H1 (cell line): ENCODE measurements at regions not wholly inside any gene's neighbourhood (a gene's known extent, or its start where the extent isn't known, plus 50 kb on each side); places are given as distances from the start of the nearest gene placed in this dataset.

ENCODE experiments used
- CBX5 ChIP-seq: fragments of 300-800, 300-1000 bp; sonication (generic); IDR thresholded peaks from 2 replicates; pipeline ENCODE4 v1.7.1; 2016; ENCODE audit warnings: antibody characterized with exemption, low read length, low read depth
- CHD1 ChIP-seq: IDR thresholded peaks from 2 replicates; pipeline ENCODE4 v1.6.1; 2012; ENCODE audit warnings: low read depth, low read length, improper control_type of control experiment
- HDAC6 ChIP-seq: IDR thresholded peaks from one replicate; pipeline ENCODE4 v1.7.1; 2012; ENCODE audit warnings: low read depth, mild to moderate bottlenecking, inconsistent platforms, low read length, moderate library complexity
- KDM5A ChIP-seq: fragments of 200-600 bp; IDR thresholded peaks from 2 replicates; pipeline ENCODE4 v1.7.1; 2012; ENCODE audit warnings: mild to moderate bottlenecking, low read length, inconsistent platforms, mixed read lengths
- POLR2AphosphoS5 ChIP-seq: IDR thresholded peaks from 2 replicates; pipeline ENCODE4 v1.6.1; 2011; ENCODE audit warnings: low read depth, low read length
- RAD21 ChIP-seq, 2 experiments: IDR thresholded peaks in 1 of 2; conservative IDR thresholded peaks in 1 of 2; 2 replicates each; pipeline ENCODE4 v1.6.1; 2011; ENCODE audit warnings: low read depth in 2 of 2, low read length in 2 of 2, improper control_type of control experiment in 1 of 2, inconsistent platforms in 1 of 2, mild to moderate bottlenecking in 1 of 2, moderate library complexity in 1 of 2
- SP1 ChIP-seq: IDR thresholded peaks from 2 replicates; pipeline ENCODE4 v1.6.1; 2011; ENCODE audit warnings: low read depth, low read length
- TF ChIP-seq, protein P1 (sequence below): IDR thresholded peaks from 2 replicates; pipeline ENCODE4 v1.6.1; 2011; ENCODE audit warnings: low read depth, mild to moderate bottlenecking, low read length; ENCODE audit not compliant: insufficient read depth

DNA sequence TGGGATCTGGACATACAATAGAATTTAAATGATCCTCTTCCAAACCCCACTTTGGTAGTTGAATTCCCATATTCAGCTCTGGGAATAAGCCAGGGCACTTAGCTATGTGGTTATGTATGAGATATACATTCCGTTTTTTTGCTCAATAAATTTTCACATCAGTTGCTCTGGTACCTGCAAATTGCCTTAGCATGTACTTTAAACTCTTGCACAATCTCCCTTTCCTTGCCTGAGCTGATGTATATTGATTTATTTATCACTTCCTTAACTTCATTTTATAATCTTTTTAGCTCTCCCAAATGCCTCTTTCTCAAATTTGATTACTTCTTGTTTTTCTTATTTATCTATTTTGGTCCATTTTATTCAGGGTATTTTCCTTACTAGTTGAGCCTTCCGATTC, 90.1 kb upstream of the AGA start:
- TF ChIP-seq CBX5: no peak
- TF ChIP-seq HDAC6: no peak
- TF ChIP-seq SP1: no peak
- TF ChIP-seq, protein P1, sequence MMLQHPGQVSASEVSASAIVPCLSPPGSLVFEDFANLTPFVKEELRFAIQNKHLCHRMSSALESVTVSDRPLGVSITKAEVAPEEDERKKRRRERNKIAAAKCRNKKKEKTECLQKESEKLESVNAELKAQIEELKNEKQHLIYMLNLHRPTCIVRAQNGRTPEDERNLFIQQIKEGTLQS: no peak
- no peak for TF ChIP-seq CHD1
- no peak for TF ChIP-seq KDM5A
- no peak for TF ChIP-seq RAD21 (IDR thresholded peaks at IDR 0.05 in 1 of 2, conservative IDR thresholded peaks at IDR 0.05 in 1 of 2; ENCODE audit: low read depth in 2 of 2, low read length in 2 of 2)
- no peak for TF ChIP-seq POLR2AphosphoS5
